GM21576 (cell line): ENCODE measurements at regions not wholly inside any gene's neighbourhood (a gene's known extent, or its start where the extent isn't known, plus 50 kb on each side); places are given as distances from the start of the nearest gene placed in this dataset.
"Not testable (repeated sequence)": the region's sequence is repeated elsewhere in the genome, so short reads cannot be mapped to it uniquely, and the experiment has no call there.

Source experiments
- ATAC-seq: cut with Tn5 transposase; IDR thresholded peaks from one replicate; pipeline ENCODE4 v1.9.1; 2021; ENCODE audit warnings: mild to moderate bottlenecking, moderate library complexity; ENCODE audit not compliant: unreplicated experiment

- no peak for ATAC-seq
Measured at GRCh38 chr12:127494961-127495915, 771.7 kb upstream of the TMEM132C start.

- ATAC-seq, result no peak
Measured at GRCh38 chr12:127496255-127496654, 770.7 kb upstream of the TMEM132C start.

GRCh38 chr12:127500512-127501035 lies 766.4 kb upstream of the TMEM132C start:
- ATAC-seq, result no peak

GRCh38 chr12:127501916-127502315 lies 765.1 kb upstream of the TMEM132C start:
- no peak for ATAC-seq

GRCh38 chr12:127503246-127503645 lies 763.7 kb upstream of the TMEM132C start:
- no peak for ATAC-seq

- ATAC-seq, result not testable (repeated sequence)
Measured at GRCh38 chr12:127503996-127504395, 763.0 kb upstream of the TMEM132C start.

- ATAC-seq, result no peak
Measured at GRCh38 chr12:127504874-127505273, 762.1 kb upstream of the TMEM132C start.

- no peak for ATAC-seq
Measured at GRCh38 chr12:127507341-127507740, 759.6 kb upstream of the TMEM132C start.

GRCh38 chr12:127509066-127509778 lies 757.7 kb upstream of the TMEM132C start:
- ATAC-seq, result no peak

GRCh38 chr12:127515941-127516340 lies 751.0 kb upstream of the TMEM132C start:
- ATAC-seq, result no peak

GRCh38 chr12:127516467-127516866 lies 750.5 kb upstream of the TMEM132C start:
- ATAC-seq, result no peak

GRCh38 chr12:127519779-127520178 lies 747.2 kb upstream of the TMEM132C start:
- no peak for ATAC-seq

GRCh38 chr12:127526925-127527324 lies 740.0 kb upstream of the TMEM132C start:
- no peak for ATAC-seq

GRCh38 chr12:127528551-127528950 lies 738.4 kb upstream of the TMEM132C start:
- ATAC-seq, result no peak

GRCh38 chr12:127531542-127531941 lies 735.4 kb upstream of the TMEM132C start:
- ATAC-seq, result no peak

- ATAC-seq, result no peak
Measured at GRCh38 chr12:127533353-127533752, 733.6 kb upstream of the TMEM132C start.

- no peak for ATAC-seq
Measured at GRCh38 chr12:127536833-127537428, 730.0 kb upstream of the TMEM132C start.

- ATAC-seq, result no peak
Measured at GRCh38 chr12:127538316-127538715, 728.7 kb upstream of the TMEM132C start.

GRCh38 chr12:127539226-127539858 lies 727.6 kb upstream of the TMEM132C start:
- no peak for ATAC-seq

- no peak for ATAC-seq
Measured at GRCh38 chr12:127542391-127542790, 724.6 kb upstream of the TMEM132C start.

- ATAC-seq, result no peak
Measured at GRCh38 chr12:127542931-127543330, 724.0 kb upstream of the TMEM132C start.
